CD4-positive, alpha-beta T cell (primary cell): ENCODE measurements at regions not wholly inside any gene's neighbourhood (a gene's known extent, or its start where the extent isn't known, plus 50 kb on each side); places are given as distances from the start of the nearest gene placed in this dataset.

ENCODE experiments used
- ATAC-seq: fragments of 200-7000 bp; cut with Tn5 transposase; one replicate; pipeline ENCODE4 v1.10.0; 2022; ENCODE audit warnings: mild to moderate bottlenecking; ENCODE audit not compliant: poor library complexity
- CTCF ChIA-PET: fragments of 350-600 bp; sonication (Branson Sonifier 250); formaldehyde crosslinking; loops from one replicate; lab custom pipeline; 2021; ENCODE audit warnings: antibody characterized with exemption, inconsistent platforms; lab: Charles Lee
- POLR2A ChIA-PET: fragments of 350-600 bp; sonication (Branson Sonifier 250); formaldehyde crosslinking; loops from one replicate; lab custom pipeline; 2021; ENCODE audit warnings: antibody characterized with exemption, inconsistent platforms; lab: Charles Lee
- DNase-seq, 14 experiments: peaks; one replicate each; pipeline ENCODE4 v3.0.0-alpha.2; 2013 to 2020; ENCODE audit warnings: mixed read lengths in 2 of 14
- H3K27ac ChIP-seq, 2 donors: one replicate each; pipeline versions ENCODE4 v1.5.1 to v1.7.0; 2013; ENCODE audit warnings: low read length in 2 of 2, low read depth in 1 of 2, mild to moderate bottlenecking in 1 of 2
- H3K27me3 ChIP-seq, 2 experiments: 1 replicate in 1 of 2; 2 replicates in 1 of 2; pipeline versions ENCODE4 v1.6.1 to v1.7.0; 2013; ENCODE audit warnings: low read length in 2 of 2, control low read depth in 1 of 2, mild to moderate bottlenecking in 1 of 2, moderate library complexity in 1 of 2; ENCODE audit not compliant: insufficient read depth in 2 of 2, control insufficient read depth in 1 of 2
- H3K36me3 ChIP-seq: one replicate; pipeline ENCODE4 v1.6.1; 2013; ENCODE audit warnings: low read length, control low read depth; ENCODE audit not compliant: insufficient read depth
- H3K4me1 ChIP-seq: one replicate; pipeline ENCODE4 v1.6.1; 2013; ENCODE audit warnings: low read length, control low read depth; ENCODE audit not compliant: insufficient read depth
- H3K4me3 ChIP-seq: one replicate; pipeline ENCODE4 v1.5.1; 2013; ENCODE audit warnings: mild to moderate bottlenecking, low read length, moderate library complexity
- H3K9me3 ChIP-seq, 2 experiments: 1 replicate in 1 of 2; 2 replicates in 1 of 2; pipeline versions ENCODE4 v1.6.1 to v1.7.0; 2013; ENCODE audit warnings: low read length in 2 of 2, mild to moderate bottlenecking in 2 of 2, control low read depth in 1 of 2, moderate library complexity in 1 of 2; ENCODE audit not compliant: control insufficient read depth in 1 of 2, insufficient read depth in 1 of 2
- H3K27ac Mint-ChIP-seq: one replicate; pipeline ENCODE4 v1.8.0; 2020; ENCODE audit warnings: mixed read lengths
- H3K27me3 Mint-ChIP-seq: one replicate; pipeline ENCODE4 v1.8.0; 2021; ENCODE audit warnings: mixed read lengths
- H3K36me3 Mint-ChIP-seq: one replicate; pipeline ENCODE4 v1.8.0; 2021; ENCODE audit warnings: low read depth, mixed read lengths
- H3K4me1 Mint-ChIP-seq: one replicate; pipeline ENCODE4 v1.8.0; 2021; ENCODE audit warnings: low read depth, mixed read lengths
- H3K4me3 Mint-ChIP-seq: one replicate; pipeline ENCODE4 v1.8.0; 2020; ENCODE audit warnings: mild to moderate bottlenecking, mixed read lengths
- H3K9me3 Mint-ChIP-seq: one replicate; pipeline ENCODE4 v1.8.0; 2020; ENCODE audit warnings: mixed read lengths
- CTCF ChIP-seq: fragments of 200-600 bp; IDR thresholded peaks from one replicate; pipeline ENCODE4 v1.8.0; 2022; ENCODE audit warnings: antibody characterized with exemption, mild to moderate bottlenecking
- intact Hi-C, 2 experiments: fragments of 100-400 bp; cut with DNase I in 1 of 2; cut with micrococcal nuclease in 1 of 2; formaldehyde crosslinking; loops; one replicate each; pipeline versions ENCODE4 v1.15.1 to v1.9.0; 2023 to 2025; cut with DNase I, micrococcal nuclease

DNA sequence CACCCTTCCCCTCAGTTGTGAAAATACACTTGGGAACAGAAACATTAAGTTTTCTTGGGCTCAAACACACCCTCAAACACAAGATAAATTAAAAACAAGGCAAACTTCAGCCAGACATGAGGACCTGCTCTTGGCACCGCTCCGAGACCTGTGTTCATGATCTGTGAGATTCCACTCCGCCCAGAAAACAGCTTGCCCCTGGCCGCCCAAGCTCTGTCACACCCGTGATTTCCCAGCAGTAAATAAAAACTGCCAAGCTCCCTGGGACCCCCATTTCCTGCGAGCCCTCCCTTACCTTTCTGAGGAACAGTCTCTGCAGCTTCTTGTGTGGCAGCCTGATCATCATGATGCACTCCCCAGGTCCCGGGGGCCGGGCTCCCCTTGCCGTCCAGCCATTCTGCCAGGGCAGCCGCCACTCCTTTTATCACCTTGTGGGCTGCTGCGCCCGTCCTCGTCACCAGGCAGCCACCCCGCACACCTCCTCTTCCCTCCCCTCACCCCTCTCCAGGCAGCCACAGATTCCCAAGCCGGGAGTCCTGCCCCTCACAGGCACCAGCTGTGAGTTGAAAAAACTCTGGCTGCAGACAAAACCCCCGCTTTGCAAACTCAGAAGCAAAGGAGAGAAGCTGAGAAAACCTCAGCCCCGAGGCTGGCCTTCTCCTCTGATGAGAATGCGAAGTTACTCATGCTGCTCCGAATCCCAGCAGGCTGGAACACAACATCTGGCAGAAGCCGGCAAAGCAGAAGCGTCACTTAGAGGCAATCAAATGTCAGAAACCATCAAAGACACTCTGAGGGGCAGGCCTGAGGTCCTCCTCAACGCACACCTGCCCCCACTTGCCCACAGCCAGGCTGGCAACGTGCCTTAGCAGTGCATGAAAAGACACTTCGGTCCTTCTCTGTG, 130.4 kb upstream of the RPS6KA2 start:
- peaks cover 0 to 6% of the 10 kb centered on the region in 2 experiments for H3K9me3 ChIP-seq
- peaks cover 0 to 3% of the 10 kb centered on the region in 2 experiments for H3K27me3 ChIP-seq
- no peaks in the 10 kb centered on the region for H3K9me3 Mint-ChIP-seq
- peaks cover 35% of the 10 kb centered on the region for H3K4me1 ChIP-seq
- ATAC-seq, result peak; percentile 35
- peak overlapping the region; percentile 17 for H3K4me3 ChIP-seq
- CTCF ChIA-PET, result interaction anchor here (0.9 to 3.5 kb wide), 3 partner anchors 13 to 17 kb away, joined by 3 to 13 read pairs (median 3); no protein-coding TSS in a partner anchor
- no peak for TF ChIP-seq CTCF
- peak overlapping the region; percentile 75 for H3K4me3 Mint-ChIP-seq
- intact Hi-C loops, result no loop called here
- H3K4me1 Mint-ChIP-seq, result peaks cover 49% of the 10 kb centered on the region
- H3K27me3 Mint-ChIP-seq, result peaks cover 9% of the 10 kb centered on the region
- H3K27ac Mint-ChIP-seq, result no peak overlapping the region
- peak in 3 of 14 experiments; percentile 26 to 27 (median 27) for DNase-seq
- H3K36me3 Mint-ChIP-seq, result no peaks in the 10 kb centered on the region
- H3K27ac ChIP-seq, result no peak overlapping the region
- POLR2A ChIA-PET, result interaction anchor here (1.7 kb wide), 1 partner anchor 17 kb away, joined by 7 read pairs; no protein-coding TSS in a partner anchor
- H3K36me3 ChIP-seq, result no peaks in the 10 kb centered on the region

DNA sequence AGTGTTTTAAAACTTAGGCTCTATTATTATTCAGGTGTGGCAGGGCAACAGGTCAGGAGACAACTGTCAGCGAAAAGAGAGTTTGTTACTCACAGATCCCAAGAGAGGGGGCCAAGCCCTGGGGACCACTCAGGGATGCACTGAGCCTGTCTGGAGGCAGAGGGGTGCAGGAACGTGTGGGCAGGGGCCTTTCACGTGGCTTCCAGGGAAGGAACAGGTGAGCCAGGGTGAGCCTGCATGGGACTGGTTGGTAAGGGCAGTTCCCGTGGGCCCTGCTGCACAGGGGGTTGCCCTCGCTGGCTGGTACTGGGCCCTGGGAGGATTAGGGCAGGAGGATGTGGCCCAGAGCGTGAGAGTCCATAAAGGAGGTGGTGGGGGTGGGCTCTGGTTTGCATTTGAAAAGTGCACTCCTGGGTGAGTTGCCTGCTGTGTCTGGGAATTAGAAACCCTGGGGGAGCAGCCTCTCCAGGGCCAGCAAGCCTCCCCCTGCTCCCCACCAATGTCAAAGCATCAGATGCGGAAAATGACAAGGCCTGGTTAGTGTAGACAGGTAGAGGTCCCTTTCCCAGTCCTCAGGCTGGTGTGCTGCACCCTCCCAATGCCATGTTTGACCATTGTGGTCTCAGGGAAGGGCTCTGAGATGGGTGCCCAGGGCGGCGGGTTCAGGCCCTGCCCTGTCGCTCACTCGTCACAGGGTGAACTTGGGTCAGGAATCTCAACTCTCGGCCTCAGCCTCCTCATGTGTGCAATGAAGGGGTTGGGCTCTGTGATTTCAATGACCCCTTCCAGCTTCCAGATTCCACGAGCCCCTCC, 127.4 kb upstream of the RPS6KA2 start:
- no peak overlapping the region for H3K4me3 ChIP-seq
- H3K27me3 ChIP-seq, result peaks cover 0 to 3% of the 10 kb centered on the region in 2 experiments
- no peaks in the 10 kb centered on the region for H3K36me3 Mint-ChIP-seq
- peaks cover 33% of the 10 kb centered on the region for H3K4me1 ChIP-seq
- H3K27ac ChIP-seq, result no peak overlapping the region
- H3K9me3 Mint-ChIP-seq, result no peaks in the 10 kb centered on the region
- no peak overlapping the region for H3K4me3 Mint-ChIP-seq
- peaks cover 0 to 6% of the 10 kb centered on the region in 2 experiments for H3K9me3 ChIP-seq
- no peak overlapping the region for H3K27ac Mint-ChIP-seq
- intact Hi-C loops, result no loop called here
- H3K36me3 ChIP-seq, result no peaks in the 10 kb centered on the region
- H3K4me1 Mint-ChIP-seq, result peaks cover 38% of the 10 kb centered on the region
- no peak for DNase-seq
- ChIA-PET POLR2A (no interaction called here), CTCF (no interaction called here)
- no peak for ATAC-seq
- TF ChIP-seq CTCF, result no peak
- peaks cover 9% of the 10 kb centered on the region for H3K27me3 Mint-ChIP-seq

DNA sequence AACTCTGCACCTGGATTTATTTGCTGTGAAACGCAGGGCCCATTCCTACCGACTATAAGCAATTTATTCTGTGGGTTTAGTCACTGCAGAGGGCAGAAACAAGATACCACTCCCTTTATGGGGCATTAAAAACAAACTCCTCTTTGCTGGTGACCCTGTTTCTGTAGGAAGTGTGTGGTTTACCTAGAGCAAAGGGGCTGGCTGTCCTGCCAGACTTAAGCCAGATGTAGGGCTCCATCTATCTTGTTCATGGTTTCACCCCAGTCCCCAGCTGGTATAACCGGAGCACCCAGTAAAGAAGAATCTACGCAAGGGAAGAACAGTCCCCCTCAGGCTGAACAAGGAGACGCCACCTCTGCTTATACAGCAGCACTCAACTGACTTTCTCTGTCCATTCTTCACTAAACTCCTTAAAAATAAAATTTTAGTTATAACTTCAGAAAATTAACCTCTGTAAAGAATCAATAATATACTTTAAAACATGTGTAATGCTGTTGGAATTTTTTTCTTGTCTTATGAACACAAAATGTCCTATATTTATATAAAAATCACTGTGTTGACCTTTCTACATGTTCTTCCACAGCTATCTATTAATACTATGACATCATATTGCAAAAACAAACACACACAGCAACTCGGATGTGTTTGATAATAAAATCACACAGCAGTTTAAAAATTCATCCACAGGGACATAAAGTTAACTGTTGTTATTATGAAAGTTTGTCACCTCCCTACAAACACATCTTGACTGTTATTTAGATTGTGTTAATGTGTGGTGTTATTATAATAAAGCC, 126.1 kb upstream of the RPS6KA2 start:
- H3K9me3 Mint-ChIP-seq, result no peaks in the 10 kb centered on the region
- no peak overlapping the region for H3K27ac ChIP-seq
- ChIA-PET POLR2A (no interaction called here), CTCF (no interaction called here)
- H3K4me1 ChIP-seq, result peaks cover 23% of the 10 kb centered on the region
- H3K4me1 Mint-ChIP-seq, result peaks cover 25% of the 10 kb centered on the region
- H3K27ac Mint-ChIP-seq, result no peak overlapping the region
- H3K27me3 ChIP-seq, result peaks cover 0 to 3% of the 10 kb centered on the region in 2 experiments
- H3K36me3 Mint-ChIP-seq, result no peaks in the 10 kb centered on the region
- H3K4me3 Mint-ChIP-seq, result no peak overlapping the region
- TF ChIP-seq CTCF, result no peak
- intact Hi-C loops, result no loop called here
- peaks cover 0 to 6% of the 10 kb centered on the region in 2 experiments for H3K9me3 ChIP-seq
- peaks cover 4% of the 10 kb centered on the region for H3K27me3 Mint-ChIP-seq
- H3K4me3 ChIP-seq, result no peak overlapping the region
- ATAC-seq (no peak), DNase-seq (no peak)
- H3K36me3 ChIP-seq, result no peaks in the 10 kb centered on the region
